Endothelial cell of umbilical vein (primary cell): ENCODE measurements at regions not wholly inside any gene's neighbourhood (a gene's known extent, or its start where the extent isn't known, plus 50 kb on each side); places are given as distances from the start of the nearest gene placed in this dataset.

ENCODE experiments used
- BruUV-seq: library from RNA; stranded (reverse); fragments of 400-500 nt; replicated peaks from 2 replicates; lab custom pipeline; 2021; lab: Mats Ljungman, UMichigan
- CTCF ChIA-PET: fragments of 300-600, 350-600 bp; sonication (Branson Sonifier 250); formaldehyde crosslinking; loops from one replicate; lab custom pipeline; 2021; ENCODE audit warnings: antibody characterized with exemption, inconsistent platforms; lab: Charles Lee
- POLR2A ChIA-PET: fragments of 300-600, 350-600 bp; sonication (Branson Sonifier 250); formaldehyde crosslinking; loops from one replicate; lab custom pipeline; 2021; ENCODE audit warnings: antibody characterized with exemption, inconsistent platforms; lab: Charles Lee
- DNase-seq: peaks from one replicate; pipeline ENCODE4 v3.0.0-alpha.2; 2011; ENCODE audit warnings: low read depth, low spot score
- FAIRE-seq: peaks from 2 replicates; lab custom pipeline; 2011; peaks lifted over from hg19 to GRCh38; lab: Jason Lieb, UNC
- H2AFZ ChIP-seq: 2 replicates; pipeline ENCODE4 v1.6.0; 2012; ENCODE audit warnings: low read depth, low read length, control low read depth, inconsistent platforms
- H3K27ac ChIP-seq: 2 replicates; pipeline ENCODE4 v1.5.1; 2011; ENCODE audit warnings: low read depth, mild to moderate bottlenecking, control low read depth, low read length, moderate library complexity; ENCODE audit not compliant: insufficient read depth
- H3K27me3 ChIP-seq, 2 experiments: 2 replicates each; pipeline versions ENCODE4 v1.6.0 to v1.6.1; 2011; ENCODE audit warnings: low read length in 2 of 2, mixed read lengths in 1 of 2; ENCODE audit not compliant: control insufficient read depth in 2 of 2, insufficient read depth in 2 of 2
- H3K36me3 ChIP-seq, 2 experiments: 2 replicates in 1 of 2; 3 replicates in 1 of 2; pipeline ENCODE4 v1.5.1; 2011; ENCODE audit warnings: low read length in 2 of 2, mild to moderate bottlenecking in 1 of 2, moderate library complexity in 1 of 2; ENCODE audit not compliant: control insufficient read depth in 2 of 2, insufficient read depth in 2 of 2; ENCODE audit errors: extremely low read depth in 1 of 2
- H3K4me1 ChIP-seq: 3 replicates; pipeline ENCODE4 v1.5.1; 2011; ENCODE audit warnings: mild to moderate bottlenecking, low read length; ENCODE audit not compliant: control insufficient read depth, insufficient read depth; ENCODE audit errors: extremely low read depth
- H3K4me2 ChIP-seq: 2 replicates; pipeline ENCODE4 v1.6.1; 2011; ENCODE audit warnings: low read length, control low read depth, mixed read lengths; ENCODE audit not compliant: insufficient read depth
- H3K4me3 ChIP-seq, 3 experiments: fragments of 200-600 bp in 1 of 3; sonication (generic), shearing (Covaris generic) in 1 of 3; replicated peaks in 1 of 3; 2 replicates each; pipeline ENCODE4 v1.5.1; 2011 to 2016; ENCODE audit warnings: control low read depth in 3 of 3, low read length in 3 of 3, mild to moderate bottlenecking in 2 of 3, inconsistent platforms in 1 of 3, low read depth in 1 of 3, moderate library complexity in 1 of 3; ENCODE audit not compliant: insufficient read depth in 1 of 3
- H3K79me2 ChIP-seq: 2 replicates; pipeline ENCODE4 v1.6.0; 2012; ENCODE audit warnings: low read length, inconsistent platforms; ENCODE audit not compliant: control insufficient read depth, insufficient read depth
- H3K9ac ChIP-seq: replicated peaks from 2 replicates; pipeline ENCODE3; 2011; ENCODE audit warnings: low read length, control low read depth; ENCODE audit not compliant: insufficient read depth; ENCODE audit errors: extremely low read depth
- H3K9me1 ChIP-seq: replicated peaks from 3 replicates; pipeline ENCODE4 v1.6.0; 2011; ENCODE audit warnings: mild to moderate bottlenecking, low read length; ENCODE audit not compliant: control insufficient read depth, insufficient read depth; ENCODE audit errors: extremely low read depth
- H3K9me3 ChIP-seq: replicated peaks from 2 replicates; pipeline ENCODE4 v1.5.1; 2012; ENCODE audit warnings: low read length, inconsistent platforms; ENCODE audit not compliant: control insufficient read depth, insufficient read depth
- H4K20me1 ChIP-seq: replicated peaks from 2 replicates; pipeline ENCODE3; 2011; ENCODE audit warnings: mild to moderate bottlenecking, low read length; ENCODE audit not compliant: control insufficient read depth, insufficient read depth; ENCODE audit errors: extremely low read depth
- CTCF ChIP-seq, 2 donors: IDR thresholded peaks; 1 replicate in 1 of 2; 2 replicates in 1 of 2; pipeline ENCODE4 v1.5.1; 2011; ENCODE audit warnings: low read length in 2 of 2, mild to moderate bottlenecking in 2 of 2, moderate library complexity in 2 of 2, control low read depth in 1 of 2, inconsistent platforms in 1 of 2, low read depth in 1 of 2; ENCODE audit not compliant: insufficient read depth in 1 of 2; ENCODE audit errors: extremely low read depth in 1 of 2
- EZH2 ChIP-seq: IDR thresholded peaks from 2 replicates; pipeline ENCODE4 v1.6.1; 2012; ENCODE audit warnings: borderline replicate concordance, low read depth, mild to moderate bottlenecking, moderate library complexity, low read length, inconsistent platforms; ENCODE audit not compliant: severe bottlenecking
- FOS ChIP-seq: IDR thresholded peaks from 2 replicates; pipeline ENCODE4 v1.6.1; 2011; ENCODE audit warnings: mild to moderate bottlenecking, low read length, moderate library complexity, borderline replicate concordance; ENCODE audit not compliant: insufficient read depth
- GATA2 ChIP-seq: IDR thresholded peaks from 2 replicates; pipeline ENCODE4 v1.7.0; 2011; ENCODE audit warnings: low read depth, mild to moderate bottlenecking, moderate library complexity, mixed read lengths, low read length; ENCODE audit not compliant: insufficient read length, insufficient read depth
- JUN ChIP-seq: IDR thresholded peaks from 2 replicates; pipeline ENCODE4 v1.6.1; 2011; ENCODE audit warnings: borderline replicate concordance, low read depth; ENCODE audit not compliant: insufficient read length, insufficient read depth
- MYC ChIP-seq: IDR thresholded peaks from one replicate; pipeline ENCODE4 v1.6.1; 2011; ENCODE audit warnings: mild to moderate bottlenecking, low read depth, low read length
- POLR2A ChIP-seq: IDR thresholded peaks from 2 replicates; pipeline ENCODE4 v1.6.1; 2012; ENCODE audit warnings: low read depth, mild to moderate bottlenecking, control low read depth, low read length
- POLR2AphosphoS5 ChIP-seq: IDR thresholded peaks from 2 replicates; pipeline ENCODE4 v1.6.1; 2012; ENCODE audit warnings: low read depth, mild to moderate bottlenecking, control low read depth, low read length, moderate library complexity; ENCODE audit not compliant: insufficient read depth
- dilution Hi-C: fragments of 300-500 bp; cut with MboI; formaldehyde crosslinking; loops from one replicate; pipeline ENCODE4 v1.15.0; 2019; ENCODE audit warnings: low sequenced_read_pairs; ENCODE audit not compliant: extremely low pct_ligation_motif_present
- intact Hi-C: fragments of 100-400 bp; cut with micrococcal nuclease; formaldehyde crosslinking; loops from one replicate; pipeline ENCODE4 v1.10.0; 2022
- TF ChIP-seq, protein P1 (sequence below): IDR thresholded peaks from 2 replicates; pipeline ENCODE4 v1.6.1; 2011; ENCODE audit not compliant: insufficient read depth, insufficient read length

GRCh38 chr21:41064951-41065350 is 103.0 kb upstream of the BACE2 start:
- Histone ChIP-seq H3K27me3 (no peaks in the 10 kb centered on the region), H3K79me2 (no peaks in the 10 kb centered on the region), H3K9me1 (no peaks in the 10 kb centered on the region), H3K9me3 (no peaks in the 10 kb centered on the region), H3K4me1 (no peaks in the 10 kb centered on the region), H3K27ac (no peak overlapping the region), H3K36me3 (no peaks in the 10 kb centered on the region), H3K9ac (no peak overlapping the region), H2AFZ (no peak overlapping the region), H3K4me2 (no peak overlapping the region), H3K4me3 (no peak overlapping the region), H4K20me1 (no peaks in the 10 kb centered on the region)
- FAIRE-seq (no peak), DNase-seq (no peak)
- ChIA-PET POLR2A (no interaction called here), CTCF (no interaction called here)
- no TSS peak for BruUV-seq
- dilution Hi-C loops (no loop called here), intact Hi-C loops (no loop called here)
- TF ChIP-seq POLR2AphosphoS5 = no peak
- no peak for TF ChIP-seq EZH2
- TF ChIP-seq CTCF (IDR thresholded peaks at IDR 0.05; ENCODE audit: extremely low read depth in 1 of 2, insufficient read depth in 1 of 2, low read depth in 1 of 2, low read length in 2 of 2) = no peak
- no peak for TF ChIP-seq GATA2
- no peak for TF ChIP-seq POLR2A

GRCh38 chr21:41065539-41065938 is 102.4 kb upstream of the BACE2 start:
- CTCF ChIA-PET = no interaction called here
- no peaks in the 10 kb centered on the region for H3K9me1 ChIP-seq
- TF ChIP-seq CTCF (IDR thresholded peaks at IDR 0.05; ENCODE audit: extremely low read depth in 1 of 2, insufficient read depth in 1 of 2, low read depth in 1 of 2, low read length in 2 of 2) = no peak
- TF ChIP-seq GATA2 = no peak
- TF ChIP-seq POLR2A = no peak
- TF ChIP-seq MYC = no peak
- TF ChIP-seq, protein P1, sequence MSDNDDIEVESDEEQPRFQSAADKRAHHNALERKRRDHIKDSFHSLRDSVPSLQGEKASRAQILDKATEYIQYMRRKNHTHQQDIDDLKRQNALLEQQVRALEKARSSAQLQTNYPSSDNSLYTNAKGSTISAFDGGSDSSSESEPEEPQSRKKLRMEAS = no peak
- no peak for TF ChIP-seq POLR2AphosphoS5
- no peak for TF ChIP-seq JUN
- TF ChIP-seq FOS = no peak
- TF ChIP-seq EZH2 = no peak
- H4K20me1 ChIP-seq = no peaks in the 10 kb centered on the region
- H3K9me3 ChIP-seq = no peaks in the 10 kb centered on the region
- POLR2A ChIA-PET = no interaction called here
- H3K27ac ChIP-seq = no peak overlapping the region
- intact Hi-C loops = no loop called here
- no peak overlapping the region for H3K9ac ChIP-seq
- H3K4me3 ChIP-seq = no peak overlapping the region
- DNase-seq = no peak
- no TSS peak for BruUV-seq
- no peak for FAIRE-seq
- H3K4me2 ChIP-seq = no peak overlapping the region
- no peaks in the 10 kb centered on the region for H3K79me2 ChIP-seq
- no peaks in the 10 kb centered on the region for H3K4me1 ChIP-seq
- no peaks in the 10 kb centered on the region for H3K27me3 ChIP-seq
- dilution Hi-C loops = no loop called here
- H2AFZ ChIP-seq = no peak overlapping the region
- H3K36me3 ChIP-seq = no peaks in the 10 kb centered on the region
